Panc1 (cell line): ENCODE measurements at regions not wholly inside any gene's neighbourhood (a gene's known extent, or its start where the extent isn't known, plus 50 kb on each side); places are given as distances from the start of the nearest gene placed in this dataset.

ENCODE experiments used
- POLR2AphosphoS5 ChIP-seq: IDR thresholded peaks from 2 replicates; pipeline ENCODE4 v1.6.1; 2012; ENCODE audit warnings: mild to moderate bottlenecking, low read depth, low read length, moderate library complexity
- TF ChIP-seq, protein P1 (sequence below): fragments of 450-650 bp; IDR thresholded peaks from 2 replicates; pipeline ENCODE4 v1.5.1; 2017; ENCODE audit warnings: mild to moderate bottlenecking
- TF ChIP-seq, protein P2 (sequence below), 2 experiments: IDR thresholded peaks; 2 replicates each; pipeline ENCODE4 v1.6.1; 2011 to 2012; ENCODE audit warnings: low read depth in 2 of 2, control low read depth in 1 of 2, low read length in 1 of 2, mild to moderate bottlenecking in 1 of 2, moderate library complexity in 1 of 2; ENCODE audit not compliant: insufficient read depth in 1 of 2

- TF ChIP-seq, protein P1, sequence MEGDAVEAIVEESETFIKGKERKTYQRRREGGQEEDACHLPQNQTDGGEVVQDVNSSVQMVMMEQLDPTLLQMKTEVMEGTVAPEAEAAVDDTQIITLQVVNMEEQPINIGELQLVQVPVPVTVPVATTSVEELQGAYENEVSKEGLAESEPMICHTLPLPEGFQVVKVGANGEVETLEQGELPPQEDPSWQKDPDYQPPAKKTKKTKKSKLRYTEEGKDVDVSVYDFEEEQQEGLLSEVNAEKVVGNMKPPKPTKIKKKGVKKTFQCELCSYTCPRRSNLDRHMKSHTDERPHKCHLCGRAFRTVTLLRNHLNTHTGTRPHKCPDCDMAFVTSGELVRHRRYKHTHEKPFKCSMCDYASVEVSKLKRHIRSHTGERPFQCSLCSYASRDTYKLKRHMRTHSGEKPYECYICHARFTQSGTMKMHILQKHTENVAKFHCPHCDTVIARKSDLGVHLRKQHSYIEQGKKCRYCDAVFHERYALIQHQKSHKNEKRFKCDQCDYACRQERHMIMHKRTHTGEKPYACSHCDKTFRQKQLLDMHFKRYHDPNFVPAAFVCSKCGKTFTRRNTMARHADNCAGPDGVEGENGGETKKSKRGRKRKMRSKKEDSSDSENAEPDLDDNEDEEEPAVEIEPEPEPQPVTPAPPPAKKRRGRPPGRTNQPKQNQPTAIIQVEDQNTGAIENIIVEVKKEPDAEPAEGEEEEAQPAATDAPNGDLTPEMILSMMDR = no peak
- no peak for TF ChIP-seq POLR2AphosphoS5
- TF ChIP-seq, protein P2, sequence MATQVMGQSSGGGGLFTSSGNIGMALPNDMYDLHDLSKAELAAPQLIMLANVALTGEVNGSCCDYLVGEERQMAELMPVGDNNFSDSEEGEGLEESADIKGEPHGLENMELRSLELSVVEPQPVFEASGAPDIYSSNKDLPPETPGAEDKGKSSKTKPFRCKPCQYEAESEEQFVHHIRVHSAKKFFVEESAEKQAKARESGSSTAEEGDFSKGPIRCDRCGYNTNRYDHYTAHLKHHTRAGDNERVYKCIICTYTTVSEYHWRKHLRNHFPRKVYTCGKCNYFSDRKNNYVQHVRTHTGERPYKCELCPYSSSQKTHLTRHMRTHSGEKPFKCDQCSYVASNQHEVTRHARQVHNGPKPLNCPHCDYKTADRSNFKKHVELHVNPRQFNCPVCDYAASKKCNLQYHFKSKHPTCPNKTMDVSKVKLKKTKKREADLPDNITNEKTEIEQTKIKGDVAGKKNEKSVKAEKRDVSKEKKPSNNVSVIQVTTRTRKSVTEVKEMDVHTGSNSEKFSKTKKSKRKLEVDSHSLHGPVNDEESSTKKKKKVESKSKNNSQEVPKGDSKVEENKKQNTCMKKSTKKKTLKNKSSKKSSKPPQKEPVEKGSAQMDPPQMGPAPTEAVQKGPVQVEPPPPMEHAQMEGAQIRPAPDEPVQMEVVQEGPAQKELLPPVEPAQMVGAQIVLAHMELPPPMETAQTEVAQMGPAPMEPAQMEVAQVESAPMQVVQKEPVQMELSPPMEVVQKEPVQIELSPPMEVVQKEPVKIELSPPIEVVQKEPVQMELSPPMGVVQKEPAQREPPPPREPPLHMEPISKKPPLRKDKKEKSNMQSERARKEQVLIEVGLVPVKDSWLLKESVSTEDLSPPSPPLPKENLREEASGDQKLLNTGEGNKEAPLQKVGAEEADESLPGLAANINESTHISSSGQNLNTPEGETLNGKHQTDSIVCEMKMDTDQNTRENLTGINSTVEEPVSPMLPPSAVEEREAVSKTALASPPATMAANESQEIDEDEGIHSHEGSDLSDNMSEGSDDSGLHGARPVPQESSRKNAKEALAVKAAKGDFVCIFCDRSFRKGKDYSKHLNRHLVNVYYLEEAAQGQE (IDR thresholded peaks at IDR 0.05; ENCODE audit: insufficient read depth in 1 of 2, low read depth in 2 of 2, low read length in 1 of 2) = no peak
These were observed 938.9 kb downstream of the C4orf33 start for GRCh38 chr4:130034876-130035275.
